Spleen (tissue), 11 donors: ENCODE measurements at regions not wholly inside any gene's neighbourhood (a gene's known extent, or its start where the extent isn't known, plus 50 kb on each side); places are given as distances from the start of the nearest gene placed in this dataset.

Experiments
- DNase-seq: peaks from one replicate; pipeline ENCODE4 v3.0.0-alpha.2; 2020
- H3K27ac ChIP-seq, 8 donors: fragments of 200-600 bp; sonication (generic) in 7 of 8; 1 replicate in 4 of 8; 2 replicates in 4 of 8; pipeline versions ENCODE4 v1.5.0 to v1.8.0; 2016 to 2021; ENCODE audit warnings: inconsistent platforms in 4 of 8, mild to moderate bottlenecking in 4 of 8, moderate library complexity in 1 of 8
- H3K27me3 ChIP-seq, 7 donors: fragments of 200-600 bp; sonication (generic) in 6 of 7; replicated peaks in 1 of 7; 1 replicate in 4 of 7; 2 replicates in 3 of 7; pipeline versions ENCODE4 v1.5.0 to v1.8.0; 2016 to 2021; ENCODE audit warnings: inconsistent platforms in 3 of 7, mild to moderate bottlenecking in 1 of 7
- H3K36me3 ChIP-seq, 6 donors: fragments of 200-600 bp; sonication (generic) in 5 of 6; 1 replicate in 4 of 6; 2 replicates in 2 of 6; pipeline versions ENCODE4 v1.5.0 to v1.8.0; 2016 to 2021; ENCODE audit warnings: inconsistent platforms in 2 of 6
- H3K4me1 ChIP-seq, 6 donors: fragments of 200-600 bp; sonication (generic) in 5 of 6; 1 replicate in 3 of 6; 2 replicates in 3 of 6; pipeline versions ENCODE4 v1.5.0 to v1.8.0; 2016 to 2021; ENCODE audit warnings: inconsistent platforms in 3 of 6
- H3K4me3 ChIP-seq, 8 donors: fragments of 200-600 bp; sonication (generic) in 7 of 8; 1 replicate in 4 of 8; 2 replicates in 4 of 8; pipeline versions ENCODE4 v1.5.0 to v1.8.0; 2016 to 2021; ENCODE audit warnings: inconsistent platforms in 4 of 8, mild to moderate bottlenecking in 4 of 8, moderate library complexity in 2 of 8
- H3K9me3 ChIP-seq, 8 donors: fragments of 200-600 bp; sonication (generic) in 7 of 8; 1 replicate in 4 of 8; 2 replicates in 4 of 8; pipeline versions ENCODE4 v1.5.0 to v1.8.0; 2016 to 2021; ENCODE audit warnings: inconsistent platforms in 4 of 8
- CTCF ChIP-seq, 11 experiments: fragments of 200-600 bp in 7 of 11; fragments of 450-650 bp in 4 of 11; sonication (generic) in 4 of 11; IDR thresholded peaks in 8 of 11; conservative IDR thresholded peaks in 3 of 11; 1 replicate in 7 of 11; 2 replicates in 4 of 11; pipeline versions ENCODE4 v1.4.0 to v1.8.0; 2016 to 2021; ENCODE audit warnings: antibody characterized with exemption in 11 of 11, inconsistent platforms in 4 of 11, mild to moderate bottlenecking in 1 of 11
- POLR2A ChIP-seq, 3 donors: fragments of 450-650 bp; IDR thresholded peaks; one replicate each; pipeline ENCODE4 v1.5.1; 2017; ENCODE audit warnings: antibody characterized with exemption in 3 of 3, mild to moderate bottlenecking in 1 of 3
- POLR2AphosphoS5 ChIP-seq, 3 donors: sonication (generic); formaldehyde crosslinking; IDR thresholded peaks; one replicate each; pipeline ENCODE4 v1.5.1; 2017; ENCODE audit warnings: antibody characterized with exemption in 3 of 3
- WGBS, 5 donors: extraction: QIAGEN DNeasy Blood & Tissue Kit in 3 of 5; methylation state at CpG; one replicate each; pipeline versions ENCODE4 v1.1.5 to v1.1.7; 2013 to 2018; 5-methylcytosine and 5-hydroxymethylcytosine counted together
- intact Hi-C: fragments of 100-400 bp; cut with DNase I; formaldehyde crosslinking; loops from one replicate; pipeline ENCODE4 v1.15.0; 2023; ENCODE audit warnings: low total_unique reads
- donor health status: healthy with polysubstance abuse.
- donor health status: DM: no; HTN: no; CAD: no; lungs with moderate emphysema.
- donor health status: DM: no; HTN: no; CAD: no.
- donor health status: Bipolar disorder and iron deficiency.
- donor health status: healthy.
- donor health status: DM: no; HTN: no; CAD: no.
- donor health status: DM: yes; HTN: yes; CAD: no.

GRCh38 chr1:228851618-228852017, 116.3 kb downstream of the RHOU start:
- Histone ChIP-seq H3K27me3 (no peaks in the 10 kb centered on the region), H3K4me3 (no peak overlapping the region), H3K4me1 (peaks cover 0 to 25% (median 6%) of the 10 kb centered on the region in 6 donors), H3K27ac (peak overlapping the region in 3 of 8 donors; percentile 11 to 34 (median 21)), H3K36me3 (no peaks in the 10 kb centered on the region), H3K9me3 (peaks cover 0 to 9% (median 1%) of the 10 kb centered on the region in 8 donors)
- intact Hi-C loops: no loop called here
- TF ChIP-seq CTCF (IDR thresholded peaks at IDR 0.05 in 8 of 11, conservative IDR thresholded peaks at IDR 0.05 in 3 of 11) (no peak), POLR2AphosphoS5 (IDR thresholded peaks at IDR 0.05) (no peak), POLR2A (IDR thresholded peaks at IDR 0.05) (no peak)
- WGBS, 5 donors: 38 to 47% (median 45%) methylated on average over 6 of the region's 6 CpGs
- DNase-seq: no peak

GRCh38 chr1:228852024-228852423, 116.7 kb downstream of the RHOU start:
- TF ChIP-seq POLR2AphosphoS5 (IDR thresholded peaks at IDR 0.05) (no peak), POLR2A (IDR thresholded peaks at IDR 0.05) (no peak), CTCF (IDR thresholded peaks at IDR 0.05 in 8 of 11, conservative IDR thresholded peaks at IDR 0.05 in 3 of 11) (no peak)
- H3K27me3 ChIP-seq: no peaks in the 10 kb centered on the region
- intact Hi-C loops: no loop called here
- no peaks in the 10 kb centered on the region for H3K36me3 ChIP-seq
- 35 to 46% (median 38%) methylated on average over 3 to 4 of the region's 4 CpGs for WGBS, 5 donors
- H3K27ac ChIP-seq: peak overlapping the region in 3 of 8 donors; percentile 11 to 34 (median 21)
- H3K9me3 ChIP-seq: peaks cover 0 to 9% (median 1%) of the 10 kb centered on the region in 8 donors
- H3K4me1 ChIP-seq: peaks cover 0 to 25% (median 6%) of the 10 kb centered on the region in 6 donors
- H3K4me3 ChIP-seq: no peak overlapping the region
- no peak for DNase-seq

GRCh38 chr1:228852511-228853088, 117.3 kb downstream of the RHOU start:
- Histone ChIP-seq H3K27me3 (no peaks in the 10 kb centered on the region), H3K4me3 (no peak overlapping the region), H3K27ac (no peak overlapping the region), H3K4me1 (peaks cover 0 to 25% (median 6%) of the 10 kb centered on the region in 6 donors), H3K9me3 (peaks cover 0 to 9% (median 1%) of the 10 kb centered on the region in 8 donors), H3K36me3 (no peaks in the 10 kb centered on the region)
- intact Hi-C loops: no loop called here
- DNase-seq: no peak
- WGBS, 5 donors: 92 to 99% (median 94%) methylated on average over 3 of the region's 3 CpGs
- TF ChIP-seq CTCF (IDR thresholded peaks at IDR 0.05 in 8 of 11, conservative IDR thresholded peaks at IDR 0.05 in 3 of 11) (no peak), POLR2AphosphoS5 (IDR thresholded peaks at IDR 0.05) (no peak), POLR2A (IDR thresholded peaks at IDR 0.05) (no peak)

- no peaks in the 10 kb centered on the region for H3K36me3 ChIP-seq
- no peaks in the 10 kb centered on the region for H3K27me3 ChIP-seq
- H3K9me3 ChIP-seq: peaks cover 0 to 9% (median 1%) of the 10 kb centered on the region in 8 donors
- WGBS, 5 donors: 84 to 95% (median 89%) methylated on average over 2 of the region's 2 CpGs
- H3K4me1 ChIP-seq: peaks cover 0 to 25% (median 6%) of the 10 kb centered on the region in 6 donors
- intact Hi-C loops: no loop called here
- H3K27ac ChIP-seq: no peak overlapping the region
- no peak for DNase-seq
- H3K4me3 ChIP-seq: no peak overlapping the region
- no peak for TF ChIP-seq CTCF (IDR thresholded peaks at IDR 0.05 in 8 of 11, conservative IDR thresholded peaks at IDR 0.05 in 3 of 11)
- TF ChIP-seq POLR2A (IDR thresholded peaks at IDR 0.05): no peak
- no peak for TF ChIP-seq POLR2AphosphoS5 (IDR thresholded peaks at IDR 0.05)
Measured at GRCh38 chr1:228853191-228853590, 117.9 kb downstream of the RHOU start.
